ENCODE measurements at regions not wholly inside any gene's neighbourhood (a gene's known extent, or its start where the extent isn't known, plus 50 kb on each side); places are given as distances from the start of the nearest gene placed in this dataset.

- H3K27me3 ChIP-seq (ENCODE audit: insufficient read depth, low read length): no peaks in the 10 kb centered on the region
- TF ChIP-seq ZFX (IDR thresholded peaks at IDR 0.05): no peak
- peak; percentile 51 for TF ChIP-seq RAD21 (IDR thresholded peaks at IDR 0.05; ENCODE audit: low read depth)
- no peak for TF ChIP-seq POLR2A (IDR thresholded peaks at IDR 0.05; ENCODE audit: borderline replicate concordance, extremely low read depth, insufficient read depth, insufficient read length)
- TF ChIP-seq REST (IDR thresholded peaks at IDR 0.05; ENCODE audit: low read depth): no peak
- TF ChIP-seq CTCF (IDR thresholded peaks at IDR 0.05 in 2 of 3, conservative IDR thresholded peaks at IDR 0.05 in 1 of 3; ENCODE audit: borderline replicate concordance in 1 of 3, insufficient read depth in 1 of 3, low read depth in 2 of 3, low read length in 2 of 3): peak; percentile 17 to 66 (median 42); a peak in 5 of 6 replicates
- TF ChIP-seq EGR1 (IDR thresholded peaks at IDR 0.05; ENCODE audit: low read depth): no peak
- H3K79me2 ChIP-seq (ENCODE audit: insufficient read depth, low read length): no peaks in the 10 kb centered on the region
- intact Hi-C loops (cut with micrococcal nuclease): loop anchor here (5.0 to 10.0 kb wide), 3 partner anchors 149 to 1171 kb away; no protein-coding TSS in a partner anchor
- ATAC-seq (no peak), DNase-seq (ENCODE audit: low read depth, low spot score) (peak; percentile 8)
- no peaks in the 10 kb centered on the region for H3K9me3 ChIP-seq (ENCODE audit: control insufficient read depth in 1 of 2, insufficient read depth in 1 of 2, low read depth in 1 of 2, low read length in 2 of 2)
- no peaks in the 10 kb centered on the region for H3K4me1 ChIP-seq (ENCODE audit: control insufficient read depth in 1 of 2, insufficient read depth in 2 of 2, low read length in 2 of 2)
- H3K27ac ChIP-seq (ENCODE audit: low read depth, low read length): no peak overlapping the region
- H3K9ac ChIP-seq (ENCODE audit: low read length): no peak overlapping the region
- ChIA-PET CTCF (no interaction called here), POLR2A (no interaction called here), RAD21 (ENCODE audit: low non-redundant PET in 1 of 2, low total read pairs in 2 of 2, uncharacterized antibody in 2 of 2, unreplicated experiment in 2 of 2) (no interaction called here)
- H3K9me2 ChIP-seq (ENCODE audit: insufficient read depth): no peaks in the 10 kb centered on the region
- H3K4me2 ChIP-seq (ENCODE audit: low read length): no peak overlapping the region
- H4K20me1 ChIP-seq (ENCODE audit: insufficient read depth): no peaks in the 10 kb centered on the region
- no peak overlapping the region for H3K4me3 ChIP-seq (replicated peaks in 1 of 2; ENCODE audit: low read depth in 1 of 2, low read length in 2 of 2)
- no TSS peak for BruUV-seq (replicated peaks)
- H2AFZ ChIP-seq (ENCODE audit: low read depth, low read length, poor library complexity, severe bottlenecking): peak overlapping the region; percentile 74
- no peaks in the 10 kb centered on the region for H3K36me3 ChIP-seq (ENCODE audit: control insufficient read depth in 1 of 2, insufficient read depth in 2 of 2, low read length in 2 of 2)
Measured at GRCh38 chr13:90868321-90868920, 479.1 kb upstream of the MIR17HG start.

All from HCT116 (cell line).